ENCODE measurements at regions not wholly inside any gene's neighbourhood (a gene's known extent, or its start where the extent isn't known, plus 50 kb on each side); places are given as distances from the start of the nearest gene placed in this dataset.

- no peak for DNase-seq
These were observed 82.7 kb upstream of the DUSP22 start for GRCh38 chr6:209432-210103.

- DNase-seq: no peak
These were observed 82.2 kb upstream of the DUSP22 start for GRCh38 chr6:210104-210456.

DNA sequence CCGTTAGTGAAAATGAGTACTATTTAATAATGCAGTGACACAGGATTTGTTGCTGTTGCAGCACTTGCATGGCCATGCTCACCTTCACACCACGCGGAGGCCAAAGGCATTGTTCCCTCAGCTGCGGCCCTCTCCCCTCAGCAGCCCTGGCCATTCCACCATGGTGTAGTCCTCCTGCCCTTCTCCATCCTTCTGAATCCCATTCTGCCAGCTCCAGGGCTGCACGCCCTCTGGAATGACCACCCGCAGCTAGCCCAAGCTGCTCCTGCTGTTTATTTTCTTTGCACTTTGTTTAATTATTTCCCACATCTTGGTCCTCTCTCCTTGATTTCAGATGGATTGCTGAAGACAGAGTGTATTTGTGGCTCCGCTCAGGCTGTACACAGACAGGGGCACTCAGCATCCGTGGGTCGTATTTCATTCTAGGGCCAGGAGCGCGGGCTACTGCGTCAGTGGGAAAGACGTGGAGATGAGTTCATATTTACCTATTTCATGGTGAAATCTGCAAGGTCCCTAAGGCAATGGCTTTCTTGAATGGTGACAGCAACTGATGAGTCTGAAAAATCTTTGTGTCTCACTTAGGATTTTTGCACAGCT is 81.4 kb upstream of the DUSP22 start:
- DNase-seq: no peak

- peak in 5 of 51 donors; percentile 5 to 16 (median 10) for DNase-seq
These were observed 80.3 kb upstream of the DUSP22 start for GRCh38 chr6:211871-212497.

DNA sequence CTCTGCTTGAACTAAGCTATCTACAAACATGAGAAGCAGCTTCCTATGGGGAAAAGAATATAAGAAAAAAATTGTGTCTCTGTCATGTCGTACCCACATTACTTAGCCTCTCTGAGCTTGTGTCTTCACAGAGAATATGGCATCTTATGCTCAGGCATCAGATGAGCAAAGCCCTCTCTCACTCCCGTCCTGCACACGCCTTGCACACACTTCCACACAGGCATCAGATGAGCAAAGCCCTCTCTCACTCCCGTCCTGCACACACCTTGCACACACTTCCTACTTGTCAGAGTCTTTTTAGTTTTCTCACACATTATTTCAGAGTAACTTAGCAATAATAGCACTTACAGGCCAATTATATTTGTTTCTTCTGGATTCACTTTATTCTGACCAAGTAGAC is 79.0 kb upstream of the DUSP22 start:
- DNase-seq: no peak

DNA sequence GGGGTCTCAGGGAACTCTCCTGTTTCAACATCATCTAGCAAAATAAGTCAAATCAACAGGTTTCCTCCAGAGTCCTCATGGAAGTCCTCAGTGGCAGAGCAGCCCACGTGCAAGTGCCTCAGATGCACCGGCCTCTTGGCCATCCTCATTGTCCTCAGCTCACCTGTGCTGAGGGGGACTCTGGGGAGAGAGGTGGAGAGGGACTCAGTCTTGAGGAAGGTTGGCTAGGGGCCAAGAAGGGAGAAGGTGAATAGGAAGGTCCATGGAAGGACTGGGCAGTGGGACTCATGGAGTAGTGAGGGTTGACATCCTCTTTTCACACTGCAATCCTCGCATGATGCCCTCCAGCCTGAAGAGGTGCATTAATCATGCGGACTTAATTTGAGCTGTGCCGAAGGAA is 77.9 kb upstream of the DUSP22 start:
- no peak for DNase-seq

GRCh38 chr6:215335-216034 is 76.8 kb upstream of the DUSP22 start:
- no peak for DNase-seq

GRCh38 chr6:217048-217659 is 75.1 kb upstream of the DUSP22 start:
- no peak for DNase-seq

- DNase-seq: no peak
These were observed 73.9 kb upstream of the DUSP22 start for GRCh38 chr6:218153-219018.

DNA sequence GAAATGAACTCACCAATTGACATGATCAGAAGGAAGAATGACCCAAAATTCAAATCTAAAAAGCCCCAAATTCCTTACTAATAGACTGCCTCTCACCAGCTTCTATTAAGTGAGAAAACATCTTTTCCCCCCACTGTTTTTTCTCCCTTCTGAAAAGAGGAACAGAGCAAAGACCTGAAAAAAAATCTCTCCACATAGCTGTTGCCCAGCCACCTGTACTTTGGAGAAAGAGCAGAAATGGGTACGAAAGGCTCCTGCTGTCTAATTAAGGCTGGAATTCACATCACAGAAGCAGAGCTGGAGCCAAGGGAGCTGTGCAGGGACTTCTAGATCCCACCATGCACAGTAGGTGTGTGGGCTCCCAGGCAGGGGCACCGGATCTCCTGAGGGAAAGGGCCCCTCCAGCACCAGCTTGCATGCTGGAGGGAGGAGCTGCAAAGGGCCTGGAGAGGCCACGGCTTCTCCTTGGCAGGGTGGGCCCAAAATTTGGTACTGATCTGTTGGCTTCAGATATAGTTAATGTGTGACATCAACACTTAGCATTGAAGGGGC is 73.2 kb upstream of the DUSP22 start:
- DNase-seq: no peak

DNA sequence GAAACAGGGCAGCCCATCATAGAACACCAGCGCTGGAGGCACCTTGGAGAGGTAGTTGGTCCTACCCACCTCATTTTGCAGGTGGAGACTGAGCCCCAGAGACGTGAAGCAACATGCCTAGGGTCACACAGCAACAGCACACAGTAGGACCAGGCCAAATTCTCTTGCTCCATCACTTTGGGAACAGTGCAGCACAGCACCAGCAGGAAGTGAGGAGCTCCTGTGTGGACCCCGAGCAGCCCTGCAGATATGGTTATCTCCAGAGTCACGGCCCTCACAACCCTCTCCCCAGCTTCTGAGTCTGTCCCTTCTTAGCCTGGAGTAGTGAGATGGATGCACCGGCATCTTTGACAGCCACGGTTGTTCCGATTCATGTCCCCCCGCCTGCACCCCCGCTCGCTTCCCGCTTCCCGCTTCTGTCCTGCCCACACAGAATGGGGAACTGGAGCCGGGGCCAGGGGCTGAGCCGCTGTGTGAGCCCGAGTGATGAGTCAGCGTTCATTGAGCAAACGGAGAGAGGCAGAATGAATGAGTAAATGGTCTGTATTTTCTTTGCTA is 72.6 kb upstream of the DUSP22 start:
- peak in 27 of 51 donors; percentile 5 to 61 (median 27) for DNase-seq

- no peak for DNase-seq
These were observed 72.0 kb upstream of the DUSP22 start for GRCh38 chr6:220312-220711.

DNA sequence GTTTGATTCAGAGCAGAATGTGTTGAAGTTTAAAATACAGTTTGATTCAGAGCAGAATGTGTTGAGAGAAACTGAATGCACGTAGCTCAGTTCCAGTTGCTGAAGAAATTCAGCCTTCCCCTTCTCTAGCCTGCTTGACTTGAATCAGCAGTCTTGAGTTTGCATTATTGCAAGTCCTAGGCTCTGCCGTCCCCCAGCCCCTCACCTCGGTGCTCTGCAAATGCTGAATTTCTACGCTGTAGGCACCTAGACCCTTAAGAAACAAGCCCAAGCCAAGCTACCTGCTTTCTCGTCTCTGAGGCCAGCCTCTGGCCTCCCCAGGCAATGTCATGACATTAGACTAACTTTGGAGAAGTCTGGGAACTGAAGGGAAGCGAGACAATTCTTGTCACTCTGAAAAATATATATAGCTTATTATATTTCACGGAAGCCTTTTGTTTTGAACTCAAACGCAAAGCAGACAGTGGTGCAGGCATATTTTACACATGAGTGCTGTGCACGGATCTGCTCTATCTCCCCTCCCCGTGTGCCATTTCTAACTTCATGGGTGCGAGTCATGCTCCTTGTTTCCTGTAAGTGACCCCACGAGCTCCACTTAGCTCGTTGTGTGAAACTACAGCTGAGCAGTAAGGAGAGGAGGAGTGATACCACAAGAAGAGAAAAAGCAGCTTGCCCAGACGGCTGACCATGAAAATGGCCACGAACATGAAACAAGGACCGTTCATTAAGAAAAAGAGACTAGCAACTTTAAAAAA is 71.4 kb upstream of the DUSP22 start:
- no peak for DNase-seq

GRCh38 chr6:221531-222349 is 70.5 kb upstream of the DUSP22 start:
- no peak for DNase-seq

DNA sequence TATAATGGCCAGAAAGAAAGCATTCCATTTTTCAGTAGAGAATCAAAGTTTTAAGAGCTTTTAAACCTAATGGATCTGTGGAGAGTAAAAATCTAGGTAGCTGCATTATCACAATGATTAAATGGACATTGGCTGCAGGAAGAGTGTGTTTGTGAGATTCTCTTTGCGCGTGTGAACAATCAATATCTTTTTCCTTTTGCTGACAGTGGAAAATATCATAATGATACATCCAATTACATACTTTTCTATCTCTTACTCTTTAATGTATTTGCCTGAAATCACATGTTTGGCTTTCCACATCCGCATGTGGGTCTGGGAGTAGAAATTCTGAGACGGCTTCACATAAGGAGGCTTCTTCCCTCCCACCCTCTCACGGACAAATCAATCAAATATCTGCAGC is 69.8 kb upstream of the DUSP22 start:
- no peak for DNase-seq

DNA sequence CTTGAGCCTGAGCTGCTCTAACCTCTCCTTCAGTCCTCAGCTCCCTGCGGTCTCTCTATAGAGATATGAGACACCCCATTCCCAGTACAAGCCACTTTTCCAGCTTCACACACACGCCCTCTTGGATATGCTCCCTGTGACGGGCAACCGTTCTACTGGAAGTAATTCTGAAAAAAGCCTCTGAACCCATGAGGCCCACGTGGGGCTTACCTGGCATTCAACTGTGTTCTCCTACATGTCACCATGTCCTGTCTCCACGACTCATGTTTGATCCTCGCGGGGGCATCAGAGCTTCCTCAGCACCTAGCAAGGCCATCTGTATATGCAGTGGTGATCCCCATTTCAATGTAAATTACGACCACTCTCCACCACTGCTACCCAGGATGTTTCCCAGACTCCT is 69.2 kb upstream of the DUSP22 start:
- no peak for DNase-seq

- DNase-seq: no peak
These were observed 68.5 kb upstream of the DUSP22 start for GRCh38 chr6:223763-224162.

GRCh38 chr6:224350-224749 is 67.9 kb upstream of the DUSP22 start:
- DNase-seq: no peak

Data from hypothalamus (tissue), 51 donors.